ENCODE measurements at regions not wholly inside any gene's neighbourhood (a gene's known extent, or its start where the extent isn't known, plus 50 kb on each side); places are given as distances from the start of the nearest gene placed in this dataset.

- no peak for TF ChIP-seq ZNF274 (IDR thresholded peaks at IDR 0.05; ENCODE audit: borderline replicate concordance, extremely low read depth, low read length)
- no peak for TF ChIP-seq NRF1 (IDR thresholded peaks at IDR 0.05; ENCODE audit: low read depth, low read length)
- peak; percentile 24; the same call in 1 of the 2 replicates for TF ChIP-seq MAX (IDR thresholded peaks at IDR 0.05)
- TF ChIP-seq ASH2L (IDR thresholded peaks at IDR 0.05; ENCODE audit: low read length), result no peak
- TF ChIP-seq KDM1A (IDR thresholded peaks at IDR 0.05; ENCODE audit: borderline replicate concordance, low read length), result no peak
- TF ChIP-seq CBX8 (IDR thresholded peaks at IDR 0.05; ENCODE audit: borderline replicate concordance, low read depth, low read length), result no peak
- TF ChIP-seq BCL11A (IDR thresholded peaks at IDR 0.05; ENCODE audit: low read depth in 2 of 2, low read length in 2 of 2), result no peak
- peak; percentile 90 for TF ChIP-seq RAD21 (IDR thresholded peaks at IDR 0.05 in 1 of 2, conservative IDR thresholded peaks at IDR 0.05 in 1 of 2; ENCODE audit: low read depth in 2 of 2, low read length in 2 of 2)
- no peak for TF ChIP-seq PHF8 (conservative IDR thresholded peaks at IDR 0.05; ENCODE audit: low read depth, low read length)
- no peak for TF ChIP-seq SIX5 (IDR thresholded peaks at IDR 0.05; ENCODE audit: low read depth, low read length)
- no peak for TF ChIP-seq POU5F1 (IDR thresholded peaks at IDR 0.05; ENCODE audit: low read depth, low read length)
- no peak for TF ChIP-seq CTBP2 (IDR thresholded peaks at IDR 0.05; ENCODE audit: borderline replicate concordance, insufficient read depth, insufficient read length, low read length)
- TF ChIP-seq USF2 (IDR thresholded peaks at IDR 0.05; ENCODE audit: low read length), result no peak
- TF ChIP-seq SAP30 (IDR thresholded peaks at IDR 0.05; ENCODE audit: insufficient read depth, insufficient replicate concordance, low read length), result no peak
- TF ChIP-seq CHD1 (IDR thresholded peaks at IDR 0.05; ENCODE audit: low read depth, low read length), result no peak
- no peak for TF ChIP-seq TCF12 (IDR thresholded peaks at IDR 0.05; ENCODE audit: low read depth, low read length)
- no peak for TF ChIP-seq JUND (IDR thresholded peaks at IDR 0.05; ENCODE audit: low read length)
- no peak for TF ChIP-seq RNF2 (IDR thresholded peaks at IDR 0.05; ENCODE audit: borderline replicate concordance, low read depth, low read length, missing control alignments, poor library complexity, severe bottlenecking)
- no peak for TF ChIP-seq EGR1 (IDR thresholded peaks at IDR 0.05; ENCODE audit: borderline replicate concordance, low read depth, low read length)
Measured at GRCh38 chr11:8318536-8318935, 54.9 kb upstream of the LMO1 start (continued).

Data from H1 (cell line).